ENCODE measurements at regions not wholly inside any gene's neighbourhood (a gene's known extent, or its start where the extent isn't known, plus 50 kb on each side); places are given as distances from the start of the nearest gene placed in this dataset.
"Not testable (repeated sequence)": the region's sequence is repeated elsewhere in the genome, so short reads cannot be mapped to it uniquely, and the experiment has no call there.

DNA sequence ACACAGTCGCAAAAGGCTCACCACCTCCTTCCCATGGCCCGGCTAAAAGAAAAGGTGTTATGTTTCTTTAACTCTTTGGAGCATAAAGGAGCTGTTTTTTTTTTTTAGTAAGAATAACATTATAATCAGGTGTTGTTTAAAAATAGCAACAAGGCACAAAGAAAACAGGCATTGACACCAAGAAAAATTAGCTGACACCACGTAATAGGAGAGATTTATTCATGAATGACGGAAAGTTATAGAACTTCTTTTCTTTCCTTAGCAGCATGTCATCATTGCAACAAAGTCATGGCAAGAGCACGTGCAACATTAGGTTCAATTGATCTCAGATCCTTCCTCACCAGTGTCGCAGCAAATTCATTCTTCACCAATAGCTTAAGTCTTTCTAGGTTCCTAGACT is 302.9 kb upstream of the ZFP42 start:
- Histone ChIP-seq H2AFZ (ENCODE audit: low read depth, low read length, severe bottlenecking) (no peak overlapping the region), H3K9ac (ENCODE audit: low read length) (no peak overlapping the region), H3K4me3 (ENCODE audit: insufficient read depth, low read length, poor library complexity, severe bottlenecking) (no peak overlapping the region), H3K9me2 (replicated peaks; ENCODE audit: insufficient read depth, low read length) (no peaks in the 10 kb centered on the region), H3K27me3 (ENCODE audit: low read length) (no peaks in the 10 kb centered on the region), H3K36me3 (ENCODE audit: low read length) (no peaks in the 10 kb centered on the region), H4K20me1 (ENCODE audit: low read depth, low read length) (no peaks in the 10 kb centered on the region), H3K27ac (ENCODE audit: low read depth, low read length) (no peak overlapping the region), H3K9me3 (ENCODE audit: insufficient read depth, low read length) (no peaks in the 10 kb centered on the region), H3F3A (ENCODE audit: insufficient read depth) (no peaks in the 10 kb centered on the region), H3K79me2 (ENCODE audit: insufficient read depth, low read length) (no peaks in the 10 kb centered on the region), H3K4me2 (ENCODE audit: low read depth, low read length, poor library complexity, severe bottlenecking) (no peak overlapping the region)
- no peak for TF ChIP-seq EZH2phosphoT487 (conservative IDR thresholded peaks at IDR 0.05; ENCODE audit: low read length)
- no peak for TF ChIP-seq CTCF (IDR thresholded peaks at IDR 0.05; ENCODE audit: insufficient read depth, low read length, poor library complexity, severe bottlenecking)

DNA sequence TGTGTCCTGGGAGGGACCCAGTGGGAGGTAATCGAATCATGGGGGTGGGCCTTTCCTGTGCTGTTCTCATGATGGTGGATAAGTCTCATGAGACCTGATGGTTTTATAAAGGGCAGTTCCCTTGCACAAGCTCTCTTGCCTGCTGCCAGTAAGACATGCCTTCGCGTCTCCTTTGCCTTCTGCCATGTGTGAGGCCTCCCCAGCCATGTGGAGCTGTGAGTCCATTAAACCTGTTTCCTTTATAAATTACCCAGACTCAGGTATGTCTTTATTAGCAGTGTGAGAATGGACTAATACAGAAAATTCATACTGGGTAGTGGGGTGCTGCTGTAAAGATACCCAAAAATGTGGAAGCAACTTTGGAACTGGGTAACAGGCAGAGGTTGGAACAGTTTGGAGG is 300.0 kb upstream of the ZFP42 start:
- H3K27me3 ChIP-seq (ENCODE audit: low read length); H3K4me3 ChIP-seq (ENCODE audit: insufficient read depth, low read length, poor library complexity, severe bottlenecking); H4K20me1 ChIP-seq (ENCODE audit: low read depth, low read length); H3K9ac ChIP-seq (ENCODE audit: low read length); H3K79me2 ChIP-seq (ENCODE audit: insufficient read depth, low read length); H3K9me3 ChIP-seq (ENCODE audit: insufficient read depth, low read length); H3K27ac ChIP-seq (ENCODE audit: low read depth, low read length); H2AFZ ChIP-seq (ENCODE audit: low read depth, low read length, severe bottlenecking); H3K36me3 ChIP-seq (ENCODE audit: low read length); H3F3A ChIP-seq (ENCODE audit: insufficient read depth); H3K9me2 ChIP-seq (replicated peaks; ENCODE audit: insufficient read depth, low read length); H3K4me2 ChIP-seq (ENCODE audit: low read depth, low read length, poor library complexity, severe bottlenecking): not testable (repeated sequence)

DNA sequence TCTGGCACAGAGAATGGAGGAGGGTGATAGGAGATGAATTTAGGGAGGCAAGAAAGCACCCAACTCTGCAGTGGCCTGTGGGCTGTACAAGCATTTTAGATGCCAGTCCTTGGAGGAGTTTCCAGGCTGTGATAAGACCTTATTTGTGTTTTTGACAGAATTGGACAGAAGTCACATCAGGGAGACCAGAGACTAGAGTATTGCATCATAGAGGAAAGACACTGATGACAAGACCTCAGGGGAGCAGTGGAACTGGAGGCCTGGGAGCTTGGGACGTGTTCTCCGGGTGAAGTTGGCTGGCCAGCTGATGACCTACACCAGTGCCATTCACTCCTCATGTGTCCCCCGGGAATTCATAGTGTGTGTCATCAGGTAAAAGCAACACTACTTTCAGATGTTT is 284.0 kb upstream of the ZFP42 start:
- Histone ChIP-seq H3K79me2 (ENCODE audit: insufficient read depth, low read length) (no peaks in the 10 kb centered on the region), H3K36me3 (ENCODE audit: low read length) (no peaks in the 10 kb centered on the region), H4K20me1 (ENCODE audit: low read depth, low read length) (no peaks in the 10 kb centered on the region), H3F3A (ENCODE audit: insufficient read depth) (no peaks in the 10 kb centered on the region), H3K27me3 (ENCODE audit: low read length) (no peaks in the 10 kb centered on the region), H3K9ac (ENCODE audit: low read length) (no peak overlapping the region), H3K9me2 (replicated peaks; ENCODE audit: insufficient read depth, low read length) (no peaks in the 10 kb centered on the region), H3K27ac (ENCODE audit: low read depth, low read length) (no peak overlapping the region), H2AFZ (ENCODE audit: low read depth, low read length, severe bottlenecking) (no peak overlapping the region), H3K4me3 (ENCODE audit: insufficient read depth, low read length, poor library complexity, severe bottlenecking) (no peak overlapping the region), H3K4me2 (ENCODE audit: low read depth, low read length, poor library complexity, severe bottlenecking) (no peak overlapping the region), H3K9me3 (ENCODE audit: insufficient read depth, low read length) (no peaks in the 10 kb centered on the region)
- no peak for TF ChIP-seq CTCF (IDR thresholded peaks at IDR 0.05; ENCODE audit: insufficient read depth, low read length, poor library complexity, severe bottlenecking)
- TF ChIP-seq EZH2phosphoT487 (conservative IDR thresholded peaks at IDR 0.05; ENCODE audit: low read length), result no peak

DNA sequence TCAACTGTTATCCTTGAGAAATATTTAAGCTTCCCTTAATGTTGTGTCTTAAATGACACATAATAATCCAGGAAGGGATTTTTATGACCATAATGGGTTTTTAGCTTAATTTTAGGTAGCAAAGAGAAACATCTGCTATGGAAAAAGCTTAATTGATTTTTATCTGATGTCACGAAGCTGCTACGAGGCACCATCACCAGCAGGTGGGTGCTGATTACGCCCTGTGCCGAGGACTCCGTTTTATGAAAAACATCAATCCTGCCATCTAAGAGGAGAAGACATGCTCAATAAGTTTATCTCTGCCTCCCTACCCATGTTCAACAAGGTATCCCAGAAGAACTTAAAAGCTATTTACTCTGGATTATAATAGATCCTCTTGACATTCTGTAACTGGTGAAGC is 280.6 kb upstream of the ZFP42 start:
- Histone ChIP-seq H2AFZ (ENCODE audit: low read depth, low read length, severe bottlenecking) (no peak overlapping the region), H3K4me2 (ENCODE audit: low read depth, low read length, poor library complexity, severe bottlenecking) (no peak overlapping the region), H3K27ac (ENCODE audit: low read depth, low read length) (no peak overlapping the region), H3K9me3 (ENCODE audit: insufficient read depth, low read length) (no peaks in the 10 kb centered on the region), H4K20me1 (ENCODE audit: low read depth, low read length) (no peaks in the 10 kb centered on the region), H3F3A (ENCODE audit: insufficient read depth) (no peaks in the 10 kb centered on the region), H3K9ac (ENCODE audit: low read length) (no peak overlapping the region), H3K9me2 (replicated peaks; ENCODE audit: insufficient read depth, low read length) (no peaks in the 10 kb centered on the region), H3K4me3 (ENCODE audit: insufficient read depth, low read length, poor library complexity, severe bottlenecking) (no peak overlapping the region), H3K27me3 (ENCODE audit: low read length) (no peaks in the 10 kb centered on the region), H3K79me2 (ENCODE audit: insufficient read depth, low read length) (no peaks in the 10 kb centered on the region), H3K36me3 (ENCODE audit: low read length) (no peaks in the 10 kb centered on the region)
- no peak for TF ChIP-seq EZH2phosphoT487 (conservative IDR thresholded peaks at IDR 0.05; ENCODE audit: low read length)

All from SU-DHL-6 (cell line).